Stomach (tissue), 8 donors: ENCODE measurements at regions not wholly inside any gene's neighbourhood (a gene's known extent, or its start where the extent isn't known, plus 50 kb on each side); places are given as distances from the start of the nearest gene placed in this dataset.

ENCODE experiments used
- DNase-seq, 2 donors: peaks; one replicate each; pipeline versions ENCODE4 v3.0.0 to v3.0.0-alpha.2; 2013 to 2019
- H3K27ac ChIP-seq, 5 donors: fragments of 200-600 bp in 4 of 5; sonication (generic) in 4 of 5; one replicate each; pipeline ENCODE4 v1.5.1; 2013 to 2019; ENCODE audit warnings: mild to moderate bottlenecking in 1 of 5, moderate library complexity in 1 of 5
- H3K27me3 ChIP-seq, 3 donors: fragments of 200-600 bp; sonication (generic); one replicate each; pipeline ENCODE4 v1.5.1; 2017 to 2019; ENCODE audit warnings: mixed run types in 1 of 3
- H3K36me3 ChIP-seq, 4 donors: fragments of 200-600 bp; sonication (generic); 1 replicate in 3 of 4; 2 replicates in 1 of 4; pipeline ENCODE4 v1.5.1; 2016 to 2019
- H3K4me1 ChIP-seq, 4 donors: fragments of 200-600 bp; sonication (generic); one replicate each; pipeline ENCODE4 v1.5.1; 2016 to 2019
- H3K4me3 ChIP-seq, 4 donors: fragments of 200-600 bp; sonication (generic) in 3 of 4; one replicate each; pipeline ENCODE4 v1.5.1; 2016 to 2019; ENCODE audit warnings: mild to moderate bottlenecking in 1 of 4
- H3K9me3 ChIP-seq, 4 donors: fragments of 200-600 bp; sonication (generic); one replicate each; pipeline ENCODE4 v1.5.1; 2016 to 2019
- EP300 ChIP-seq: sonication (generic); formaldehyde crosslinking; IDR thresholded peaks from one replicate; pipeline ENCODE4 v1.6.1; 2017; ENCODE audit warnings: antibody characterized with exemption
- POLR2A ChIP-seq, 4 donors: fragments of 450-650 bp; IDR thresholded peaks; one replicate each; pipeline ENCODE4 v1.6.1; 2016; ENCODE audit warnings: antibody characterized with exemption in 4 of 4, control low read depth in 2 of 4, mild to moderate bottlenecking in 1 of 4, moderate library complexity in 1 of 4
- POLR2AphosphoS5 ChIP-seq, 3 donors: sonication (generic); formaldehyde crosslinking; IDR thresholded peaks; one replicate each; pipeline ENCODE4 v1.6.1; 2016; ENCODE audit warnings: antibody characterized with exemption in 3 of 3
- WGBS, 5 donors: extraction: QIAGEN DNeasy Blood & Tissue Kit in 3 of 5; methylation state at CpG; one replicate each; pipeline versions ENCODE4 v1.1.5 to v1.1.7; 2013 to 2018; 5-methylcytosine and 5-hydroxymethylcytosine counted together
- intact Hi-C: fragments of 100-400 bp; cut with DNase I; formaldehyde crosslinking; loops from one replicate; pipeline ENCODE4 v1.15.1; 2023; ENCODE audit warnings: low total_unique reads
- TF ChIP-seq, protein P1 (sequence below), 7 experiments: fragments of 450-650 bp in 4 of 7; fragments of 200-600 bp in 3 of 7; sonication (generic) in 3 of 7; IDR thresholded peaks; one replicate each; pipeline ENCODE4 v1.5.1; 2016 to 2019; ENCODE audit warnings: antibody characterized with exemption in 7 of 7, control low read depth in 2 of 7, mild to moderate bottlenecking in 1 of 7
- donor health status: healthy with polysubstance abuse.
- donor health status: Bipolar disorder and iron deficiency.
- donor health status: healthy.

DNA sequence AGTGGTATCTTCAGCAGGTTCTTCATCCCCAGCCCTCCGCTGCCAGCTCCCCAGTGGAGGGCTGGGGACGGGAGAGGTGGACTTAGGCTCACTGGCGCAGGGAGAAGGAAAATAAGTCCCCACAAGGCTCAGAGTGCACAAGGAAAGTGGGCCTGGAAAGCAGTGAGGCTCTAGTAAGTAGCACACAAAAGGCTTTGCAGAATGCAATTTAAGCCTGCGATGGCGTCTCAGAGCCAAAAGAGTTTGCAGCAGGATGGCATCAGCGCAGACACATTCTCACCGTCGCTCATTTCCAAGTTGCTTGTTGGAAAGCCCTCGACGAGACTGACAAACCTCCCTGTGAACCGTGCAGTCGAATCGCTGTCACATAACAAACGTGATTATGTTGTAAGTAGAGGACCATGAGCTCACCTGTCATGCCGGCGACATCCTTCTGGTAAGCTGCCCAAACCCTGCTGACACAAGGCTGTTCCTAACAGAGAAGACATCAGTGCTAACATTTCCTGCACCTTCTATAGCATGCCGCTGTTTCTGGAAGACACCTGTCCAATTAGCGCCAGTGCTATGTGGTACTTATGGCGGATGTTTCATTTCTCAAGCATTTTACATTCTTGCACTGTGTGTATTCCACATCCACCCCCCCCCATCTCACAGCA lies 98.3 kb upstream of the NPVF start:
- no peak for DNase-seq
- WGBS, 5 donors, result 94 to 95% (median 95%) methylated on average over 19 of the region's 19 CpGs
- H3K4me3 ChIP-seq, result no peak overlapping the region
- no peaks in the 10 kb centered on the region for H3K9me3 ChIP-seq
- no peaks in the 10 kb centered on the region for H3K36me3 ChIP-seq
- no peaks in the 10 kb centered on the region for H3K4me1 ChIP-seq
- H3K27me3 ChIP-seq, result peaks cover 0 to 5% (median 0%) of the 10 kb centered on the region in 3 donors
- intact Hi-C loops, result no loop called here
- no peak overlapping the region for H3K27ac ChIP-seq
- TF ChIP-seq EP300 (no peak), POLR2AphosphoS5 (IDR thresholded peaks at IDR 0.05) (no peak), POLR2A (IDR thresholded peaks at IDR 0.05) (no peak)
- TF ChIP-seq, protein P1, sequence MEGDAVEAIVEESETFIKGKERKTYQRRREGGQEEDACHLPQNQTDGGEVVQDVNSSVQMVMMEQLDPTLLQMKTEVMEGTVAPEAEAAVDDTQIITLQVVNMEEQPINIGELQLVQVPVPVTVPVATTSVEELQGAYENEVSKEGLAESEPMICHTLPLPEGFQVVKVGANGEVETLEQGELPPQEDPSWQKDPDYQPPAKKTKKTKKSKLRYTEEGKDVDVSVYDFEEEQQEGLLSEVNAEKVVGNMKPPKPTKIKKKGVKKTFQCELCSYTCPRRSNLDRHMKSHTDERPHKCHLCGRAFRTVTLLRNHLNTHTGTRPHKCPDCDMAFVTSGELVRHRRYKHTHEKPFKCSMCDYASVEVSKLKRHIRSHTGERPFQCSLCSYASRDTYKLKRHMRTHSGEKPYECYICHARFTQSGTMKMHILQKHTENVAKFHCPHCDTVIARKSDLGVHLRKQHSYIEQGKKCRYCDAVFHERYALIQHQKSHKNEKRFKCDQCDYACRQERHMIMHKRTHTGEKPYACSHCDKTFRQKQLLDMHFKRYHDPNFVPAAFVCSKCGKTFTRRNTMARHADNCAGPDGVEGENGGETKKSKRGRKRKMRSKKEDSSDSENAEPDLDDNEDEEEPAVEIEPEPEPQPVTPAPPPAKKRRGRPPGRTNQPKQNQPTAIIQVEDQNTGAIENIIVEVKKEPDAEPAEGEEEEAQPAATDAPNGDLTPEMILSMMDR (IDR thresholded peaks at IDR 0.05), result no peak

DNA sequence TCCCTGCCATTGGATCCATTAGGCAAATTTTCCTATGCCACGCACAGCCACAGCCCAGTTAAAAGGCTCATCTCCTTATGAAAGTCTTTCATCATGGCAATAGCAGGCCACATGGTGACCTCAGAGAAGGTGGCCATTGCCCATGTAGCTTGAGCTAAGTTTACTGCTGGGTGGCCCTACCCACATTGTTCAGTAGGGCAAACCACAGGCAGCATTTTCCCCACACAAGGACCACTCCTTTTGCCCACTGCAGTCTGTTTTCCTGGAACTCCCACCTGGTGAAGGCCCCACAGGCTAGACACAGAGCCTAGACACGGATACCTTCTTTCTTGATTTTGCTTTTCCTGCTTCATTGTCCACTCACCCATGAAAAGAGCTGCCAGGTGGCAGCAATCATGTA lies 101.5 kb upstream of the NPVF start:
- H3K4me3 ChIP-seq, result no peak overlapping the region
- H3K36me3 ChIP-seq, result no peaks in the 10 kb centered on the region
- TF ChIP-seq EP300 (no peak), POLR2AphosphoS5 (IDR thresholded peaks at IDR 0.05) (no peak), POLR2A (IDR thresholded peaks at IDR 0.05) (no peak)
- TF ChIP-seq, protein P1 (IDR thresholded peaks at IDR 0.05), result no peak
- H3K27me3 ChIP-seq, result no peaks in the 10 kb centered on the region
- H3K4me1 ChIP-seq, result no peaks in the 10 kb centered on the region
- no peak for DNase-seq
- H3K9me3 ChIP-seq, result no peaks in the 10 kb centered on the region
- intact Hi-C loops, result no loop called here
- H3K27ac ChIP-seq, result no peak overlapping the region
- 85 to 96% (median 91%) methylated on average over 2 of the region's 2 CpGs for WGBS, 5 donors

DNA sequence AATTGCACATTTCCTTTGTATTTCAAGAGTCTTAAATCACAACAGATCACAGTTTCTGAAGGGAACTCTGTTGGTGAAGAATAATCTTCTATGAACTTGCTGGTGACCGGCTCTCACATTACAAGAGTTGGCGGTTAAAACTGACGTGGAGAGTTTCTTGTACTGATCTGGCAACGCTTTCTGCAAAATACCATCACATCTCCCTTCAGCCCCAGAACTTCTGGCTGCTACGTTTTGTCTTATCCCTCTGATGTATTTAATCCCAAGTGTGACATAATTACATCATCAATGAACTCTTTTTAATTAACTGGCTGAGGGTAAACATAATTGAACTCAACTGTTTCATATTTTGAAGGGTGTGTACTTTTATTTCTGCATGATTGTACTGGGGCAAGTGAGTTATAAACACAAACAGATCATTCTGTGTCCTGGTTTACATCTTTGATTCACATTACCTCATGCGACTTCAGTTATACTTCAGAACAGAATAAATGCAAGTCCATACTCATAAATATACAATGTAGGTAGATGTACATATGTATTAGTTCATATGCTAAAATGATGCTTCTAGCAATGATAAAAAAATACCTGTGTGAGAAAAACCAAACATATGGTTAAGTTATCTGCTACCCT lies 105.1 kb upstream of the NPVF start:
- intact Hi-C loops, result no loop called here
- H3K36me3 ChIP-seq, result no peaks in the 10 kb centered on the region
- no peak overlapping the region for H3K4me3 ChIP-seq
- H3K9me3 ChIP-seq, result no peaks in the 10 kb centered on the region
- WGBS, 5 donors, result 75 to 89% (median 86%) methylated on average over 6 of the region's 6 CpGs
- TF ChIP-seq, protein P1 (IDR thresholded peaks at IDR 0.05), result no peak
- TF ChIP-seq EP300, result no peak
- no peak for TF ChIP-seq POLR2A (IDR thresholded peaks at IDR 0.05)
- TF ChIP-seq POLR2AphosphoS5 (IDR thresholded peaks at IDR 0.05), result no peak
- H3K27ac ChIP-seq, result no peak overlapping the region
- peak in 1 of 2 donors; percentile 30 for DNase-seq
- H3K27me3 ChIP-seq, result no peaks in the 10 kb centered on the region
- H3K4me1 ChIP-seq, result no peaks in the 10 kb centered on the region

DNA sequence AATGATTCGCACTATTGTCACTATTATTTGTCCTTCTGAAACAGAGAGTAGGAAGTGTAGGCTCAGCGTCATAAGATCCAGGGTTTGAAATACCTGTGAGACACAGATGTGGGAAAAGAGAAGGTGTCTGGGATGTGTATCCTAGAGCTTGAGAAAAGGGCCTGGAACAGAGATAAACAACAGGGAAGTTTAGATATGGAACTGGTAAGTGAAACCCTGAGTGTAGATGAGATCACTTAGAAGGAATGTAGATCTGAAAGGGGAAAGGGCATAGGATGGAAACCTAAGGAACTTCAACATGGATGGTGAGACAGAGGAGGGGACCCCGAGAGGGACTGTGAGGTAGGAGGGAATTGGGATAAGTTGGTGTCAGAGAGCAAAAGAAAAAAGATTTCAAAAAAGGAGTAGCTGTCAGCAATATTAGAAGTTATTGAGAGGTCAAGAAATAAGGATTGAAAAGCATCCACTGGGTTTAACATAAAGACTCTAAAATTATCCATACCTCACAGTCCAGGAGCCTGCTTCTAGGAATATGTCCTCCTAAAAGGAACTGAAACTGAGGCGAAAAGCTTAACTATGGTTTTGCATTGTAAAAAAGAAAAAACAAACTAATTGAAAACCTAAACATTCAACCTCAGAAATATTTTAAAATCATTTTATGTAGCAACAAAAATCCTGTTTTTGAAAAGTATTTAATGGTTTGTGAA lies 119.2 kb upstream of the NPVF start:
- 71 to 81% (median 72%) methylated on average over 4 of the region's 4 CpGs for WGBS, 5 donors
- intact Hi-C loops, result no loop called here
- Histone ChIP-seq H3K4me1 (peaks cover 0 to 3% (median 0%) of the 10 kb centered on the region in 4 donors), H3K36me3 (no peaks in the 10 kb centered on the region), H3K4me3 (no peak overlapping the region), H3K27me3 (no peaks in the 10 kb centered on the region), H3K9me3 (no peaks in the 10 kb centered on the region), H3K27ac (peak overlapping the region in 1 of 5 donors; percentile 17)
- TF ChIP-seq, protein P1 (IDR thresholded peaks at IDR 0.05), result no peak
- TF ChIP-seq EP300, result no peak
- no peak for TF ChIP-seq POLR2AphosphoS5 (IDR thresholded peaks at IDR 0.05)
- no peak for TF ChIP-seq POLR2A (IDR thresholded peaks at IDR 0.05)
- peak in 1 of 2 donors; percentile 11 for DNase-seq
